ENCODE measurements at regions not wholly inside any gene's neighbourhood (a gene's known extent, or its start where the extent isn't known, plus 50 kb on each side); places are given as distances from the start of the nearest gene placed in this dataset.

- no peak overlapping the region for H3K14ac ChIP-seq (ENCODE audit: low read length)
- no peaks in the 10 kb centered on the region for H3K9me3 ChIP-seq (ENCODE audit: insufficient read depth, low read depth, low read length)
- no peak overlapping the region for H3K4me2 ChIP-seq (ENCODE audit: low read length)
- no peak overlapping the region for H4K12ac ChIP-seq (ENCODE audit: low read depth, low read length)
- no peaks in the 10 kb centered on the region for H3K36me3 ChIP-seq (ENCODE audit: control insufficient read depth in 1 of 2, insufficient read depth in 2 of 2, low read length in 2 of 2)
- H2BK120ac ChIP-seq (ENCODE audit: insufficient read depth, low read length, poor library complexity) = no peak overlapping the region
- H2BK12ac ChIP-seq (ENCODE audit: low read length) = no peak overlapping the region
- no peak overlapping the region for H3K4me3 ChIP-seq (ENCODE audit: low read depth, low read length)
- no peak overlapping the region for H3K18ac ChIP-seq (ENCODE audit: low read length)
- H3K79me1 ChIP-seq (ENCODE audit: low read length) = no peaks in the 10 kb centered on the region
- WGBS (ENCODE audit: extremely low coverage, insufficient coverage, insufficient read length) = no CpG with 5 or more reads among the region's 4 CpGs
- no peak overlapping the region for H4K8ac ChIP-seq (ENCODE audit: low read depth, low read length)
- no peak overlapping the region for H3K9ac ChIP-seq (ENCODE audit: low read length)
- no peak overlapping the region for H3K4ac ChIP-seq (ENCODE audit: low read depth, low read length)
- H3K27ac ChIP-seq (ENCODE audit: low read depth, low read length) = no peak overlapping the region
- no peak overlapping the region for H2AK5ac ChIP-seq (ENCODE audit: low read length)
- H2AFZ ChIP-seq (ENCODE audit: insufficient read depth, low read length, poor library complexity) = no peak overlapping the region
- no peaks in the 10 kb centered on the region for H3K4me1 ChIP-seq (ENCODE audit: control insufficient read depth in 1 of 2, insufficient read depth in 2 of 2, low read length in 2 of 2)
- H3K27me3 ChIP-seq (ENCODE audit: insufficient read depth, low read length) = no peaks in the 10 kb centered on the region
- no peak overlapping the region for H4K91ac ChIP-seq (ENCODE audit: low read depth, low read length)
- H3K79me2 ChIP-seq (ENCODE audit: control insufficient read depth, insufficient read depth, low read length, poor library complexity) = no peaks in the 10 kb centered on the region
- no peak overlapping the region for H2BK5ac ChIP-seq (ENCODE audit: low read depth, low read length, poor library complexity)
- no peak for DNase-seq
- no peak overlapping the region for H3K23ac ChIP-seq (ENCODE audit: low read length)
Observed at GRCh38 chr10:94103801-94104221, 110.1 kb downstream of the PLCE1 start.

DNA sequence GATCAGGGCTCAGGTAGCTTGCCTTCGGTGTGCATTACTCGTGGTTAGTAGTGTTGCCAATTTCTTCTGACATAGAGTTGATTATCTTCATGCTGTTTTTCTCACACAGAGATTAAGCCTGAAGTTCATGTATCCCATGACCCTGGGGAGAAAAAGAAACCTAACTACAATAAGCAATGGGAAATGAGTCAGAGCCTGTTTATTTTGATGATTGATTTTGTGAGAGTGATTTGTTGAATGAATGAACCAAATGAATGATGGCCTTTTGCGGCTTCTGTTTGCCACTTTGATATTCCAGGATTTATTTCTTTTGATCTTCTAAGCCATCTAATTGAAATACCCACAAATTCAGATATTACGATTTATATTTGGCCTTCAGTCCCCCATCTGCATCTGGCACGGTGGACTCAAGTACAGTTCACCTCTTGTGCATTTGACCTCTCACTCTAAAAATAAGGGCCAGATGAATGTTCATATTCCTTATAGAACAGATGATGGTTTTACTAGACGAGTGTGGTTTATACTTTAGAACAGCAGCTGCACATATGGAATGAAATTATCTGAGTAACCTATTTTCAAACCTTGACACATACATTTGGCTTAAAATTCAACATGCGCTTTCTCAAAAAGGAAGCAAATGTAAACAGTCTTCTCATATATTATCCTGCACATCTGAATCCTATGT lies 110.7 kb downstream of the PLCE1 start:
- H4K91ac ChIP-seq (ENCODE audit: low read depth, low read length) = no peak overlapping the region
- no peak overlapping the region for H2AFZ ChIP-seq (ENCODE audit: insufficient read depth, low read length, poor library complexity)
- no peaks in the 10 kb centered on the region for H3K79me1 ChIP-seq (ENCODE audit: low read length)
- H4K8ac ChIP-seq (ENCODE audit: low read depth, low read length) = no peak overlapping the region
- no peaks in the 10 kb centered on the region for H3K27me3 ChIP-seq (ENCODE audit: insufficient read depth, low read length)
- no peak overlapping the region for H3K27ac ChIP-seq (ENCODE audit: low read depth, low read length)
- H3K36me3 ChIP-seq (ENCODE audit: control insufficient read depth in 1 of 2, insufficient read depth in 2 of 2, low read length in 2 of 2) = no peaks in the 10 kb centered on the region
- H3K79me2 ChIP-seq (ENCODE audit: control insufficient read depth, insufficient read depth, low read length, poor library complexity) = no peaks in the 10 kb centered on the region
- no peak overlapping the region for H2BK5ac ChIP-seq (ENCODE audit: low read depth, low read length, poor library complexity)
- H3K9ac ChIP-seq (ENCODE audit: low read length) = no peak overlapping the region
- no peaks in the 10 kb centered on the region for H3K4me1 ChIP-seq (ENCODE audit: control insufficient read depth in 1 of 2, insufficient read depth in 2 of 2, low read length in 2 of 2)
- H3K4me3 ChIP-seq (ENCODE audit: low read depth, low read length) = no peak overlapping the region
- no peak overlapping the region for H2BK12ac ChIP-seq (ENCODE audit: low read length)
- no peak overlapping the region for H3K4me2 ChIP-seq (ENCODE audit: low read length)
- DNase-seq = no peak
- no peak overlapping the region for H2BK120ac ChIP-seq (ENCODE audit: insufficient read depth, low read length, poor library complexity)
- WGBS (ENCODE audit: extremely low coverage, insufficient coverage, insufficient read length) = no CpG with 5 or more reads among the region's 7 CpGs
- H3K18ac ChIP-seq (ENCODE audit: low read length) = no peak overlapping the region
- H3K4ac ChIP-seq (ENCODE audit: low read depth, low read length) = no peak overlapping the region
- H2AK5ac ChIP-seq (ENCODE audit: low read length) = no peak overlapping the region
- no peak overlapping the region for H3K23ac ChIP-seq (ENCODE audit: low read length)
- H3K9me3 ChIP-seq (ENCODE audit: insufficient read depth, low read depth, low read length) = no peaks in the 10 kb centered on the region
- no peak overlapping the region for H4K12ac ChIP-seq (ENCODE audit: low read depth, low read length)
- no peak overlapping the region for H3K14ac ChIP-seq (ENCODE audit: low read length)

DNA sequence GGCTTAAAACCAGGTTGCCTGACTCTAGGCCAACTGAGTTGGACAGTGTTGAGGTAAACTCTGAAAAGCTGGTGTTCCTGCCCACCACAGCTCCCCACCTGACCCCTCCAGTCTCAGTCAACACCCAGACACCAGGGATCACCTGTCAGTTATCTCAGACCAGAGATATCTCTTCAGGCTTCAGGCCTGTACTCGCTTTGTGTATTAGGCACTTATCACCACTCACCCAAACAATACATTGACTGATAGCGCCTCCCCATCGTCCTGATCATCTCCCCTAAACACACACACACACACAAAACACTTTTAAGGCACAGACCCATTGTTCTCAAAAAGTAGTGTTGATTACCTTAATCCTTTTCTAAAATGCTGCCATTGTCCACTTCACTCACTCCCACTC lies 111.5 kb downstream of the PLCE1 start:
- 100% methylated on average over 1 of the region's 3 CpGs for WGBS (ENCODE audit: extremely low coverage, insufficient coverage, insufficient read length)
- no peaks in the 10 kb centered on the region for H3K36me3 ChIP-seq (ENCODE audit: control insufficient read depth in 1 of 2, insufficient read depth in 2 of 2, low read length in 2 of 2)

DNA sequence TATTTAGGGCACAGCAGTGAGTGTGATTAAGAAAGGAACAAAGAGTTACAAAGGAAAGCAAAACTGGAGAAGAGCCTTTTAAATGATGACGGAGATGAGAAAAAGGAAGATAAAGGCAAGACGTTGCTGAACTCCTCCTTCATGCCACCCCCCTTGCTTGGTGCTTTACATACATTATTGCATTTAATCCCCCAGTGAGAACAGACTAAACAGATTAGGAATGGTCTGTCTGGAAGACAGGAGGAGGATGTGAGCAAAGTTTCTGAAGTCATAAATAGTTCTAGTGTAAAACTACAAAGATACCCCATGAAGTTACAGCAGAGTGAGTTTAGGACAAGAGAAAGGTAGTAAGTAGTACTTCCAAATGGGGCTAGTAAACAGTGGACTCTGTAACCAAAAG lies 113.5 kb downstream of the PLCE1 start:
- no peaks in the 10 kb centered on the region for H3K79me1 ChIP-seq (ENCODE audit: low read length)
- no peak overlapping the region for H2BK12ac ChIP-seq (ENCODE audit: low read length)
- no peak overlapping the region for H3K18ac ChIP-seq (ENCODE audit: low read length)
- no peak overlapping the region for H4K8ac ChIP-seq (ENCODE audit: low read depth, low read length)
- H3K9ac ChIP-seq (ENCODE audit: low read length) = no peak overlapping the region
- H3K9me3 ChIP-seq (ENCODE audit: insufficient read depth, low read depth, low read length) = no peaks in the 10 kb centered on the region
- no peak overlapping the region for H3K14ac ChIP-seq (ENCODE audit: low read length)
- H2AFZ ChIP-seq (ENCODE audit: insufficient read depth, low read length, poor library complexity) = no peak overlapping the region
- WGBS (ENCODE audit: extremely low coverage, insufficient coverage, insufficient read length) = no CpG with 5 or more reads among the region's 2 CpGs
- H3K27me3 ChIP-seq (ENCODE audit: insufficient read depth, low read length) = no peaks in the 10 kb centered on the region
- no peak overlapping the region for H3K4me2 ChIP-seq (ENCODE audit: low read length)
- H3K36me3 ChIP-seq (ENCODE audit: control insufficient read depth in 1 of 2, insufficient read depth in 2 of 2, low read length in 2 of 2) = no peaks in the 10 kb centered on the region
- no peak overlapping the region for H3K4ac ChIP-seq (ENCODE audit: low read depth, low read length)
- H4K91ac ChIP-seq (ENCODE audit: low read depth, low read length) = no peak overlapping the region
- no peak overlapping the region for H4K12ac ChIP-seq (ENCODE audit: low read depth, low read length)
- no peak overlapping the region for H3K27ac ChIP-seq (ENCODE audit: low read depth, low read length)
- H2BK120ac ChIP-seq (ENCODE audit: insufficient read depth, low read length, poor library complexity) = no peak overlapping the region
- H3K79me2 ChIP-seq (ENCODE audit: control insufficient read depth, insufficient read depth, low read length, poor library complexity) = no peaks in the 10 kb centered on the region
- no peak overlapping the region for H2AK5ac ChIP-seq (ENCODE audit: low read length)
- no peak overlapping the region for H3K4me3 ChIP-seq (ENCODE audit: low read depth, low read length)
- peaks cover 4 to 8% of the 10 kb centered on the region in 2 experiments for H3K4me1 ChIP-seq (ENCODE audit: control insufficient read depth in 1 of 2, insufficient read depth in 2 of 2, low read length in 2 of 2)
- H2BK5ac ChIP-seq (ENCODE audit: low read depth, low read length, poor library complexity) = no peak overlapping the region
- no peak overlapping the region for H3K23ac ChIP-seq (ENCODE audit: low read length)
- no peak for DNase-seq

More for the DNA sequence above, 111.5 kb downstream of the PLCE1 start:
- H2BK5ac ChIP-seq (ENCODE audit: low read depth, low read length, poor library complexity) = no peak overlapping the region
- no peak overlapping the region for H4K12ac ChIP-seq (ENCODE audit: low read depth, low read length)
- no peaks in the 10 kb centered on the region for H3K4me1 ChIP-seq (ENCODE audit: control insufficient read depth in 1 of 2, insufficient read depth in 2 of 2, low read length in 2 of 2)
- no peak overlapping the region for H2BK120ac ChIP-seq (ENCODE audit: insufficient read depth, low read length, poor library complexity)
- H3K18ac ChIP-seq (ENCODE audit: low read length) = no peak overlapping the region
- no peak overlapping the region for H3K27ac ChIP-seq (ENCODE audit: low read depth, low read length)
- H3K23ac ChIP-seq (ENCODE audit: low read length) = no peak overlapping the region
- H3K4me3 ChIP-seq (ENCODE audit: low read depth, low read length) = no peak overlapping the region
- no peak overlapping the region for H3K4ac ChIP-seq (ENCODE audit: low read depth, low read length)
- H3K79me1 ChIP-seq (ENCODE audit: low read length) = no peaks in the 10 kb centered on the region
- H3K9me3 ChIP-seq (ENCODE audit: insufficient read depth, low read depth, low read length) = no peaks in the 10 kb centered on the region
- H3K14ac ChIP-seq (ENCODE audit: low read length) = no peak overlapping the region
- H3K27me3 ChIP-seq (ENCODE audit: insufficient read depth, low read length) = no peaks in the 10 kb centered on the region
- H3K4me2 ChIP-seq (ENCODE audit: low read length) = no peak overlapping the region
- H2AFZ ChIP-seq (ENCODE audit: insufficient read depth, low read length, poor library complexity) = no peak overlapping the region
- no peaks in the 10 kb centered on the region for H3K79me2 ChIP-seq (ENCODE audit: control insufficient read depth, insufficient read depth, low read length, poor library complexity)
- H4K91ac ChIP-seq (ENCODE audit: low read depth, low read length) = no peak overlapping the region
- no peak overlapping the region for H3K9ac ChIP-seq (ENCODE audit: low read length)
- no peak overlapping the region for H2BK12ac ChIP-seq (ENCODE audit: low read length)
- DNase-seq = no peak
- no peak overlapping the region for H4K8ac ChIP-seq (ENCODE audit: low read depth, low read length)
- H2AK5ac ChIP-seq (ENCODE audit: low read length) = no peak overlapping the region

Measured in trophoblast cell (in vitro differentiated cells and primary cell).